Astrocyte (in vitro differentiated cells and primary cell): ENCODE measurements at regions not wholly inside any gene's neighbourhood (a gene's known extent, or its start where the extent isn't known, plus 50 kb on each side); places are given as distances from the start of the nearest gene placed in this dataset.
"Not testable (repeated sequence)": the region's sequence is repeated elsewhere in the genome, so short reads cannot be mapped to it uniquely, and the experiment has no call there.

Experiments
- DNase-seq: peaks from one replicate; pipeline ENCODE4 v3.0.0-alpha.2; 2010; ENCODE audit warnings: low read depth
- FAIRE-seq: peaks from 2 replicates; lab custom pipeline; 2011; peaks lifted over from hg19 to GRCh38; lab: Jason Lieb, UNC
- H2AFZ ChIP-seq: 2 replicates; pipeline ENCODE4 v1.6.0; 2012; ENCODE audit warnings: low read depth, low read length, inconsistent platforms
- H3K27ac ChIP-seq: 2 replicates; pipeline ENCODE4 v1.5.1; 2011; ENCODE audit warnings: low read depth, low read length, inconsistent platforms
- H3K27me3 ChIP-seq: 2 replicates; pipeline ENCODE4 v1.6.0; 2011; ENCODE audit warnings: low read length, inconsistent platforms; ENCODE audit not compliant: insufficient read depth
- H3K36me3 ChIP-seq: 2 replicates; pipeline ENCODE4 v1.5.1; 2011; ENCODE audit warnings: low read length, inconsistent platforms; ENCODE audit not compliant: insufficient read depth
- H3K4me1 ChIP-seq: 2 replicates; pipeline ENCODE4 v1.5.1; 2011; ENCODE audit warnings: low read length, inconsistent platforms; ENCODE audit not compliant: insufficient read depth
- H3K4me2 ChIP-seq: 2 replicates; pipeline ENCODE4 v1.6.0; 2012; ENCODE audit warnings: low read length, inconsistent platforms
- H3K4me3 ChIP-seq: 2 replicates; pipeline ENCODE4 v1.5.1; 2011; ENCODE audit warnings: low read depth, mild to moderate bottlenecking, low read length, inconsistent platforms; ENCODE audit not compliant: insufficient read depth
- H3K79me2 ChIP-seq: 2 replicates; pipeline ENCODE4 v1.6.0; 2012; ENCODE audit warnings: mild to moderate bottlenecking, low read length, inconsistent platforms; ENCODE audit not compliant: insufficient read depth
- H3K9ac ChIP-seq: 2 replicates; pipeline ENCODE4 v1.6.0; 2012; ENCODE audit warnings: mild to moderate bottlenecking, low read length, inconsistent platforms
- H3K9me3 ChIP-seq: 2 replicates; pipeline ENCODE4 v1.5.1; 2012; ENCODE audit warnings: low read depth, mild to moderate bottlenecking, low read length, inconsistent platforms; ENCODE audit not compliant: insufficient read depth
- H4K20me1 ChIP-seq: 2 replicates; pipeline ENCODE4 v1.6.0; 2012; ENCODE audit warnings: low read length, inconsistent platforms; ENCODE audit not compliant: insufficient read depth
- H3K27ac Mint-ChIP-seq: one replicate; pipeline ENCODE4 v1.8.0; 2021; ENCODE audit warnings: mild to moderate bottlenecking, mixed read lengths; ENCODE audit not compliant: unreplicated experiment
- H3K27me3 Mint-ChIP-seq: one replicate; pipeline ENCODE4 v1.8.0; 2021; ENCODE audit warnings: low read depth, mixed read lengths; ENCODE audit not compliant: unreplicated experiment
- H3K36me3 Mint-ChIP-seq: one replicate; pipeline ENCODE4 v1.8.0; 2021; ENCODE audit warnings: low read depth, mixed read lengths; ENCODE audit not compliant: unreplicated experiment
- H3K4me1 Mint-ChIP-seq: one replicate; pipeline ENCODE4 v1.8.0; 2021; ENCODE audit warnings: low read depth, mixed read lengths; ENCODE audit not compliant: unreplicated experiment
- H3K4me3 Mint-ChIP-seq: one replicate; pipeline ENCODE4 v1.8.0; 2021; ENCODE audit warnings: mild to moderate bottlenecking, moderate library complexity, mixed read lengths; ENCODE audit not compliant: unreplicated experiment
- H3K9me3 Mint-ChIP-seq: one replicate; pipeline ENCODE4 v1.8.0; 2021; ENCODE audit warnings: mild to moderate bottlenecking, mixed read lengths; ENCODE audit not compliant: unreplicated experiment
- CTCF ChIP-seq: IDR thresholded peaks from 2 replicates; pipeline ENCODE4 v1.5.1; 2011; ENCODE audit warnings: low read depth, mild to moderate bottlenecking, inconsistent platforms, low read length, moderate library complexity; ENCODE audit not compliant: insufficient read depth
- EZH2 ChIP-seq: IDR thresholded peaks from 2 replicates; pipeline ENCODE4 v1.6.1; 2012; ENCODE audit warnings: mild to moderate bottlenecking, low read length, inconsistent platforms; ENCODE audit not compliant: insufficient read depth

DNA sequence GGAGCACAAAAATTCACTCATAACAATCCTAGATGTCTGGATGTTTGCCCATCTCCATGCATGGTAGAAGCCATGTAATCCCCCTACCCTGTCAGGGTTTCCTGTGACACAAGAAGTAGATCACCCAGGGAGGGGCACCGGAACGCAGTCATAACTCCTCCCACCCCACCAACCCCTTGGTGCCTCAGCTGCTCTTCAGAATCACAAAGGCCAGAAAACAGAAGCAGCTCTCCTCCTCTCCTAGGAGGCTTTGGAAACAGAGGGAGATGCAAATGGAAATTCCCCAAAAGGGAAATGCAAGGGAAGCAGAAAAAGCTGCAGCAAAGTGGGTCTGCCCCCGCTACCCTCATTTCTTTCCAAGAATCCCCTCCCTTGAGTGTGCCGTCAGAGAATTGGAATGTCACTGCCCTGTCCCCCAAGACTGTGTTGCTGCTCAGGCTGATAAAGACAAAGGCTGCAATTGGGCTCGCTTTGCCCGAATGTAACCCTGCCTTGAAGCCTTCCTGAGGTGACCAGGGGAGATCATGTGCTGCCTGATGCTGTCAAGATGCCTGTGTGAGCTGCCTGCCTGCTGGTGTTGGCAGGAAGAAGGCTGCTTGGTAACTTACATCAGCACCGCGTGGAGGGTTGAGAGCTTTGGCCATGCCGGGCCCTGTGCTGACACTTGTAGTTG is 65.5 kb upstream of the ABCA1 start:
- H3K4me3 Mint-ChIP-seq: peak overlapping the region; percentile 71
- H3K9me3 ChIP-seq: no peaks in the 10 kb centered on the region
- no peaks in the 10 kb centered on the region for H4K20me1 ChIP-seq
- H3K27me3 Mint-ChIP-seq: no peaks in the 10 kb centered on the region
- H2AFZ ChIP-seq: peak overlapping the region; percentile 87
- peaks cover 39% of the 10 kb centered on the region for H3K4me1 ChIP-seq
- H3K27me3 ChIP-seq: no peaks in the 10 kb centered on the region
- H3K79me2 ChIP-seq: no peaks in the 10 kb centered on the region
- no peaks in the 10 kb centered on the region for H3K36me3 ChIP-seq
- H3K4me2 ChIP-seq: peak overlapping the region; percentile 92
- no peak overlapping the region for H3K4me3 ChIP-seq
- H3K9me3 Mint-ChIP-seq: no peaks in the 10 kb centered on the region
- peak overlapping the region; percentile 97 for H3K27ac Mint-ChIP-seq
- peak overlapping the region; percentile 92 for H3K27ac ChIP-seq
- DNase-seq (peak; percentile 90), FAIRE-seq (no peak)
- peak overlapping the region; percentile 91 for H3K9ac ChIP-seq
- peaks cover 48% of the 10 kb centered on the region for H3K4me1 Mint-ChIP-seq
- no peak for TF ChIP-seq CTCF
- TF ChIP-seq EZH2: no peak
- no peaks in the 10 kb centered on the region for H3K36me3 Mint-ChIP-seq

DNA sequence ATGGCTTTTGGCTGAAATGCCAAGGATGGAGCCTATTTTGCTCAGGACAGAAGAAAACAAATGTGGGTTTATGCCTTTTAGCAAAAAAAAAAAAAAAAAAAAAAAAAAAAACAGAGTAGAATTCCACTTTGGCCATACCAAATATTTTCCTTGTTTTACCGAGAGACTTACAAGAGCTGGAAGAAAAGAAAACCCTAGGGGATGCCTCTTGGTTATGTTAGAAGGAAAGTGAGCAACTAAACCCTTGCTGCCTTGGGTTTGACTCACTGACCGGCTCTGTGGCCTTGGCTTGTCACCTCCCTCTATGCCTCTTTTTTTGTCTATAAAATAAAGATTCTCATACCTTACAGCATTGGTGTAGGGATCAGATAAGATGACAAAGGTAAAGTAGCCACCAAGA is 69.6 kb upstream of the ABCA1 start:
- peaks cover 32% of the 10 kb centered on the region for H3K4me1 Mint-ChIP-seq
- no peaks in the 10 kb centered on the region for H3K9me3 Mint-ChIP-seq
- H3K4me3 Mint-ChIP-seq: no peak overlapping the region
- Histone ChIP-seq H3K4me2 (no peak overlapping the region), H4K20me1 (no peaks in the 10 kb centered on the region), H2AFZ (no peak overlapping the region), H3K4me1 (peaks cover 23% of the 10 kb centered on the region), H3K27me3 (no peaks in the 10 kb centered on the region), H3K79me2 (no peaks in the 10 kb centered on the region), H3K9ac (no peak overlapping the region), H3K27ac (no peak overlapping the region), H3K36me3 (no peaks in the 10 kb centered on the region), H3K4me3 (no peak overlapping the region), H3K9me3 (no peaks in the 10 kb centered on the region)
- peak overlapping the region; percentile 91 for H3K27ac Mint-ChIP-seq
- no peaks in the 10 kb centered on the region for H3K27me3 Mint-ChIP-seq
- TF ChIP-seq EZH2 (no peak), CTCF (no peak)
- DNase-seq (no peak), FAIRE-seq (no peak)
- no peaks in the 10 kb centered on the region for H3K36me3 Mint-ChIP-seq

DNA sequence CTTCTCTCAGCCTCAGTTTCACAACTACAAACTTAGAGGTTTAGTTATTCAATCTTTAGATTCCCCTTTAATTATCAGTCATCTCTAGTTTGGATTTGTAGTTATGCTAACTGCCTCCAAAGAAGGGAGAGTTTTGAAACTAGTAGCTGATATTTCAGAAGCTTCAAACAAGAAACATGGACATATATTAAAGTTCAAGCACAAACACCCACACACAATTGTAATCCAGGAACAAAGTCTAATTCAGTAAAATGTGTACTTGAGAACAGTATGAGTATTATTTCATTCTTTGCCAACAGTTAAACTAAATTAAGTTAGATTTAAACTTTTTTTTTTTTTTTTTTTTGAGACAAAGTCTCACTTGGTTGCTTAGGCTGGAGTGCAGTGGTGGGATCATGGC is 71.2 kb upstream of the ABCA1 start:
- Histone ChIP-seq H3K4me2 (no peak overlapping the region), H3K4me1 (peaks cover 7% of the 10 kb centered on the region), H3K79me2 (no peaks in the 10 kb centered on the region), H3K9me3 (no peaks in the 10 kb centered on the region), H3K27me3 (no peaks in the 10 kb centered on the region), H4K20me1 (no peaks in the 10 kb centered on the region), H3K36me3 (no peaks in the 10 kb centered on the region), H3K27ac (no peak overlapping the region), H3K4me3 (no peak overlapping the region), H2AFZ (no peak overlapping the region), H3K9ac (no peak overlapping the region)
- Mint-ChIP-seq H3K27ac (no peak overlapping the region), H3K4me3 (no peak overlapping the region), H3K36me3 (no peaks in the 10 kb centered on the region), H3K9me3 (no peaks in the 10 kb centered on the region), H3K27me3 (no peaks in the 10 kb centered on the region), H3K4me1 (peaks cover 16% of the 10 kb centered on the region)
- DNase-seq (no peak), FAIRE-seq (no peak)
- TF ChIP-seq CTCF: no peak
- TF ChIP-seq EZH2: no peak

DNA sequence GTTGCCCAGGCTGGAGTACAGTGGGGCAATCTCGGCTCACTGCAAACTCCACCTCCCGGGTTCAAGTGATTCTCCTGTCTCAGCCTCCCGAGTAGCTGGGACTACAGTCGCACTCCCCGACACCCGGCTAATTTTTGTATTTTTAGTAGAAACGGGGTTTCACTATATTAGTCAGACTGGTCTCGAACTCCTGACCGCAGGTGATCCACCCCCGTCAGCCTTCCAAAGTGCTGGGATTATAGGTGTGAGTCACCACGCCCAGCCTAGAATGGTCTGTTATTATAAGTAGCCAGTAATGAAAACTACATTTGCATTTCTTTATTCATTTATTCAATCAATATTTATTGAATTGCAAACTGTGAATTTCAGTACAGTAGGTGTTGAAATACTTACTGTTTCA is 72.6 kb upstream of the ABCA1 start:
- H3K9ac ChIP-seq, H3K27me3 Mint-ChIP-seq, H3K4me3 Mint-ChIP-seq, H4K20me1 ChIP-seq, H3K4me3 ChIP-seq, H3K36me3 Mint-ChIP-seq, H2AFZ ChIP-seq, H3K9me3 ChIP-seq, H3K27me3 ChIP-seq, DNase-seq, H3K36me3 ChIP-seq, H3K27ac ChIP-seq, H3K4me2 ChIP-seq, H3K79me2 ChIP-seq, FAIRE-seq, H3K27ac Mint-ChIP-seq, H3K9me3 Mint-ChIP-seq, H3K4me1 ChIP-seq: not testable (repeated sequence)
- peaks cover 15% of the 10 kb centered on the region for H3K4me1 Mint-ChIP-seq
